ENCODE measurements at regions not wholly inside any gene's neighbourhood (a gene's known extent, or its start where the extent isn't known, plus 50 kb on each side); places are given as distances from the start of the nearest gene placed in this dataset.
"Not testable (repeated sequence)": the region's sequence is repeated elsewhere in the genome, so short reads cannot be mapped to it uniquely, and the experiment has no call there.

- DNase-seq (ENCODE audit: low read depth), result no peak
Observed at GRCh38 chr2:16186661-16187481, 246.5 kb downstream of the MYCN start.

GRCh38 chr2:16185801-16186272 is 245.5 kb downstream of the MYCN start:
- DNase-seq (ENCODE audit: low read depth), result no peak

GRCh38 chr2:16184945-16185660 is 244.8 kb downstream of the MYCN start:
- no peak for DNase-seq (ENCODE audit: low read depth)

- no peak for DNase-seq (ENCODE audit: low read depth)
Observed at GRCh38 chr2:16184341-16184890, 244.1 kb downstream of the MYCN start.

GRCh38 chr2:16183345-16183744 is 243.0 kb downstream of the MYCN start:
- DNase-seq (ENCODE audit: low read depth), result no peak

GRCh38 chr2:16182841-16183240 is 242.5 kb downstream of the MYCN start:
- no peak for DNase-seq (ENCODE audit: low read depth)

GRCh38 chr2:16182311-16182815 is 242.0 kb downstream of the MYCN start:
- not testable (repeated sequence) for DNase-seq (ENCODE audit: low read depth)

- no peak for DNase-seq (ENCODE audit: low read depth)
Observed at GRCh38 chr2:16181741-16182090, 241.4 kb downstream of the MYCN start.

GRCh38 chr2:16181062-16181740 is 240.9 kb downstream of the MYCN start:
- no peak for DNase-seq (ENCODE audit: low read depth)

- no peak for DNase-seq (ENCODE audit: low read depth)
Observed at GRCh38 chr2:16180631-16181030, 240.3 kb downstream of the MYCN start.

- no peak for DNase-seq (ENCODE audit: low read depth)
Observed at GRCh38 chr2:16179701-16180416, 239.5 kb downstream of the MYCN start.

GRCh38 chr2:16178551-16179130 is 238.3 kb downstream of the MYCN start:
- DNase-seq (ENCODE audit: low read depth), result no peak

GRCh38 chr2:16177671-16178180 is 237.4 kb downstream of the MYCN start:
- no peak for DNase-seq (ENCODE audit: low read depth)

- DNase-seq (ENCODE audit: low read depth), result no peak
Observed at GRCh38 chr2:16176971-16177480, 236.7 kb downstream of the MYCN start.

GRCh38 chr2:16175247-16175825 is 235.0 kb downstream of the MYCN start:
- DNase-seq (ENCODE audit: low read depth), result no peak

GRCh38 chr2:16174693-16175045 is 234.3 kb downstream of the MYCN start:
- DNase-seq (ENCODE audit: low read depth), result no peak

- no peak for DNase-seq (ENCODE audit: low read depth)
Observed at GRCh38 chr2:16173893-16174692, 233.7 kb downstream of the MYCN start.

- no peak for DNase-seq (ENCODE audit: low read depth)
Observed at GRCh38 chr2:16172324-16173175, 232.2 kb downstream of the MYCN start.

- DNase-seq (ENCODE audit: low read depth), result no peak
Observed at GRCh38 chr2:16171425-16171920, 231.1 kb downstream of the MYCN start.

Measured in amniotic epithelial cell (primary cell).